Upper lobe of left lung (tissue), 4 donors: ENCODE measurements at regions not wholly inside any gene's neighbourhood (a gene's known extent, or its start where the extent isn't known, plus 50 kb on each side); places are given as distances from the start of the nearest gene placed in this dataset.

Experiments
- POLR2A ChIP-seq, 4 donors: fragments of 450-650 bp; IDR thresholded peaks; one replicate each; pipeline ENCODE4 v1.5.1; 2016 to 2017; ENCODE audit warnings: antibody characterized with exemption in 4 of 4, mild to moderate bottlenecking in 2 of 4
- POLR2AphosphoS5 ChIP-seq, 2 donors: sonication (generic); formaldehyde crosslinking; IDR thresholded peaks; one replicate each; pipeline ENCODE4 v1.5.1; 2017; ENCODE audit warnings: antibody characterized with exemption in 2 of 2
- TF ChIP-seq, protein P1 (sequence below), 6 experiments: fragments of 450-650 bp in 4 of 6; fragments of 200-600 bp in 2 of 6; sonication (generic) in 2 of 6; IDR thresholded peaks; one replicate each; pipeline ENCODE4 v1.5.1; 2016 to 2019; ENCODE audit warnings: antibody characterized with exemption in 6 of 6

DNA sequence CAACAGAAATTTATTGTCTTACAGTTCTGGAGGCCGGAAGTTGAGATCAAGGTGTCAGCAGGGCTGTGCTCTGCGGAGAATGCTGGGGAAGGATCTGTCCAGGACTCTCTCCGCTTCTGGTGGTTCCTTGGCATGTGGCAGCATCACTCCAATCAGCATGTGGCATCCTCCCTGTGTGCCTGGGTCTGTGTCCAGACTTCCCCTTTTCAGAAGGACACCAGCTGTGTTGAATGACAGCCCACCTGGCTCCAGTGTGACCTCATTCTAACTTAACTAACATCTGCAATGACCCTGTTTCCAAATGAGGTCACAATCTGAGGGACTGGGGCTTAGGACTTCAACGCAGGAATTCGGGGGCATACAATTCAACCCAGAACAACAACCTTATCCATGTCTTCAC, 141.9 kb downstream of the BMS1 start:
- TF ChIP-seq, protein P1, sequence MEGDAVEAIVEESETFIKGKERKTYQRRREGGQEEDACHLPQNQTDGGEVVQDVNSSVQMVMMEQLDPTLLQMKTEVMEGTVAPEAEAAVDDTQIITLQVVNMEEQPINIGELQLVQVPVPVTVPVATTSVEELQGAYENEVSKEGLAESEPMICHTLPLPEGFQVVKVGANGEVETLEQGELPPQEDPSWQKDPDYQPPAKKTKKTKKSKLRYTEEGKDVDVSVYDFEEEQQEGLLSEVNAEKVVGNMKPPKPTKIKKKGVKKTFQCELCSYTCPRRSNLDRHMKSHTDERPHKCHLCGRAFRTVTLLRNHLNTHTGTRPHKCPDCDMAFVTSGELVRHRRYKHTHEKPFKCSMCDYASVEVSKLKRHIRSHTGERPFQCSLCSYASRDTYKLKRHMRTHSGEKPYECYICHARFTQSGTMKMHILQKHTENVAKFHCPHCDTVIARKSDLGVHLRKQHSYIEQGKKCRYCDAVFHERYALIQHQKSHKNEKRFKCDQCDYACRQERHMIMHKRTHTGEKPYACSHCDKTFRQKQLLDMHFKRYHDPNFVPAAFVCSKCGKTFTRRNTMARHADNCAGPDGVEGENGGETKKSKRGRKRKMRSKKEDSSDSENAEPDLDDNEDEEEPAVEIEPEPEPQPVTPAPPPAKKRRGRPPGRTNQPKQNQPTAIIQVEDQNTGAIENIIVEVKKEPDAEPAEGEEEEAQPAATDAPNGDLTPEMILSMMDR (IDR thresholded peaks at IDR 0.05), result no peak
- TF ChIP-seq POLR2AphosphoS5 (IDR thresholded peaks at IDR 0.05) (no peak), POLR2A (IDR thresholded peaks at IDR 0.05) (no peak)
